Vagina (tissue), 2 donors: ENCODE measurements at regions not wholly inside any gene's neighbourhood (a gene's known extent, or its start where the extent isn't known, plus 50 kb on each side); places are given as distances from the start of the nearest gene placed in this dataset.

Experiments used
- CTCF ChIP-seq, 3 experiments: fragments of 450-650 bp in 2 of 3; fragments of 200-600 bp in 1 of 3; sonication (generic) in 1 of 3; IDR thresholded peaks; one replicate each; pipeline ENCODE4 v1.5.1; 2017 to 2019; ENCODE audit warnings: antibody characterized with exemption in 3 of 3, mild to moderate bottlenecking in 2 of 3, moderate library complexity in 2 of 3
- POLR2A ChIP-seq, 2 donors: fragments of 450-650 bp; IDR thresholded peaks; one replicate each; pipeline ENCODE4 v1.6.1; 2017; ENCODE audit warnings: antibody characterized with exemption in 2 of 2, mild to moderate bottlenecking in 2 of 2, moderate library complexity in 2 of 2
- POLR2AphosphoS5 ChIP-seq, 2 donors: sonication (generic); formaldehyde crosslinking; IDR thresholded peaks; one replicate each; pipeline ENCODE4 v1.9.0; 2017; ENCODE audit warnings: antibody characterized with exemption in 2 of 2, mild to moderate bottlenecking in 2 of 2, low read depth in 1 of 2; ENCODE audit not compliant: insufficient read depth in 1 of 2

- TF ChIP-seq CTCF (IDR thresholded peaks at IDR 0.05) (no peak), POLR2A (IDR thresholded peaks at IDR 0.05) (no peak), POLR2AphosphoS5 (IDR thresholded peaks at IDR 0.05; ENCODE audit: insufficient read depth in 1 of 2, low read depth in 1 of 2) (no peak)
Measured at GRCh38 chr22:47307822-47308221, 545.4 kb downstream of the TBC1D22A start.
